HUDEP-2 (cell line): ENCODE measurements at regions not wholly inside any gene's neighbourhood (a gene's known extent, or its start where the extent isn't known, plus 50 kb on each side); places are given as distances from the start of the nearest gene placed in this dataset.

Experiments
- DNase-seq, 76 experiments: peaks; one replicate each; lab custom pipeline; 2025; ENCODE audit not compliant: unreplicated experiment in 76 of 76; lab: John Stamatoyannopoulos, UW

- no peak for DNase-seq
Measured at GRCh38 chr1:193697776-193698175, 511.4 kb upstream of the B3GALT2 start.

DNA sequence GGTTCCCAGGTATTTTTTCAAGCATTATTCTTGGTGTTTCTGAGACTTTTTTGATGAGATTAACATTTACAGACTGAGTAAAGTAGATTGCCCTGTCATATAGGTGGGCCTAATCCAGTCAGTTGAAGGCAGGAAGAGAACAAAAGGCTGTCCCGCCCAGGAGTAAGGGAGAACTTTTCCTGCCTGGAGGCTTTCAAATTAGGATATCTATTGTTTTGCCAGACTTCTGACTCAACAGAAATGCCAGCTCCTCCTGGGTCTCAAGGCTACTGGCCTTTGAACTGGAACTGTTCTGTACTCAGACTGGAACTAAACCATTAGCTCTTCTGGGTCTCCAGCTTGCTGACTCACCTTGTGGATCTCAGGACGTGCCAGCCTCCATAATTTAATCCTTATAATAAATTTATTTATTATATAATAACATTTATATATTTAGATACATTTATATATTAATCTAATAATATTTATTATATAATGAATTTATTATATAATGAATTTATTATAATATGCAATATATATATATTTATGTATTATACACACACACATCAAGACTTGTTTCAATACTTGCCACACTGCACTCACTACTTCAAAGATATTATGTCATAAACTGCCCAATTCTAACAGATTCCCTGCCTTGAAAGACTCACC is 510.8 kb upstream of the B3GALT2 start:
- DNase-seq: no peak

GRCh38 chr1:193694741-193695140 is 508.3 kb upstream of the B3GALT2 start:
- DNase-seq: no peak

- DNase-seq: peak in 35 of 76 experiments; percentile 23 to 89 (median 65)
Measured at GRCh38 chr1:193685986-193686385, 499.6 kb upstream of the B3GALT2 start.

DNA sequence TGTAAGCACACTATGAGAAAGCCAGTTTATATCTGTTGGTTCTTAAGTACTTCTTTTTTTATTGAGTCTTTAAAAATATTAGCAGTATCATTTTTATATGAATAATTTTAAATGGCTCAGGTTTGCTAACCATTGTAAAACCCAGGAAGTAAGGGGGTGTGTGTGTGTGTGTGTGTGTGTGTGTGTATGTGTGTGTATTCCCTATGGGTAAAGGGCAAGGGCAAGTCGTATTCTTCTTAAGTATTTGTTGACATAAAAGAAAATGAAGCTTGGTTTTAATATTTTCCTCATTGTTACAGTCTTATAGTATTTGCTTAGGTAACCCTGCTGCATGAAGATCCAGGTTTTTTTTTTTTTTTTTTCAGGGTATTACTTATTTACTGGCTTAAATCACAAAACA is 495.0 kb upstream of the B3GALT2 start:
- DNase-seq: no peak

DNA sequence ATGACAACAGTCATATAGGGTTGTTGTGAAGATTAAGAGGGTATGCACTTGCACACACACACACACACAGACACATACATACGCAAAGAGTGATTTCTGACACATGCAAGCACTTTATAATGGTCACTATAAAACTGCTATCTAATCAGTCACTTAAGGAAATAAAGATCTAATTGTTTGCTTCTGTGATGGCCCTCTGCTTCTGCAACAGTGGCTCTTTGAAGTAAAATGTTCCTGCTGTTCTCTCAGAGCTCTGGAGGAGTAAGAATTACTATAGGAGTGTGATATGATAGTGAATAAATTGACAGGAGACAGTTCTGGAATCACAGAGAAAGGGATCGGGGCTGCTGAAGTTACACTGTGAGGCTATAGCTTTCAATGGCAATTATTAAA is 494.5 kb upstream of the B3GALT2 start:
- DNase-seq: no peak

- no peak for DNase-seq
Measured at GRCh38 chr1:193680247-193680923, 494.0 kb upstream of the B3GALT2 start.

- peak in 4 of 76 experiments; percentile 5 to 21 (median 7) for DNase-seq
Measured at GRCh38 chr1:193677874-193678273, 491.5 kb upstream of the B3GALT2 start.

DNA sequence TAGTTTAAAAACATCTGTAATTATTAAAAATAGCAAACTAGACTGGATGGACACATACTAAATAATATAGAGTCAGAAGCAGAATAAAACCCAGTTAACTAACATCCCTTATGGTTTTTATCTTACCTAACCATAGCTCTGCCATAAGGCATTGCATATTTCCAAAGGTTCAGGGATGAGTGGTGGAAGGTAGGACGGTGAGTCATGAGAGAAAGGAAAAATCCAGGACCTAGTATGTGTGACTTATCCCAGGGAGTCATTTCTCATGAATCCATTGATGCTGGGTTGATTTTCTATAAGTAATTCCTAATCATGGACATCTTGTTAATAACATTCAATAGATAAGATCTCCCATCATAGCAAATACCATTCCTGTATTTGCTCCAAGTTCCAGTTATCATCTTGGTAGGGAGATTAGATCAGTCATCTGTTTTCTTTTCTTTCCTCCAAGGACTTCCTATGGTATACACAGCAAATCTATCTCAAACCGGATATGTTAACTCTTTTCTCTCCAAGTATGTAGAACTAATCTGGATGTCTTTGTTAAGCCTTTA is 490.7 kb upstream of the B3GALT2 start:
- no peak for DNase-seq

DNA sequence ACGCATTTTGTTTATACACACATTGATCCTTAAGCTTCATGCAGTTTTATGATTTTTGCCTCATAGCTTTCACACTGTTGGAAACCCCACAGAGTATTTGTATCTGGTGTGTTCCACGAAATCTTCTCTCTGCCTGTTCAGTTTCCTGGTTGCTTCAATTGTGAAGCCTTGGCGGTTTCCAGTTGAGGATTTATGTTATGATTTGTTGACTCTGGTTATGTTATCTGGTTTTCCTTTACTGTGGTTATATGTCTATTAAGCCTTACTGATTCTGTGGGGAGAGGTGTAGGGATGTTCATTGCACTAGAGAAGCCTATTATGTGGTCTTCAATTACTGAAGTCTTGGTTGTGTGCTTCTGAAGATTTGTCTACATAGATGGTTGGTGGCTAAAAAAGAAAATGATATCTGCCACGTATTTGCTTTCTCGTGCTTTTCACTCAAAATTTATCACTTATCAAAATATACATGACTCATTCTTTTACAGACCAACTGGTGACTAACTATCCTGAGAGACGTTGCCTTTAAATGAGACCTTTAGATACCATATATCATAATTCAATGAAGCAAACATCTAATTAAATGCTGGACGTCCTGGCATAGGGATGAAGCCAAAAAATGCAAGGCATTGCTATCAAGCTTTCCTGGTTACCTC is 488.0 kb upstream of the B3GALT2 start:
- peak in 6 of 76 experiments; percentile 10 to 37 (median 22) for DNase-seq

GRCh38 chr1:193666485-193667083 is 480.2 kb upstream of the B3GALT2 start:
- no peak for DNase-seq

DNA sequence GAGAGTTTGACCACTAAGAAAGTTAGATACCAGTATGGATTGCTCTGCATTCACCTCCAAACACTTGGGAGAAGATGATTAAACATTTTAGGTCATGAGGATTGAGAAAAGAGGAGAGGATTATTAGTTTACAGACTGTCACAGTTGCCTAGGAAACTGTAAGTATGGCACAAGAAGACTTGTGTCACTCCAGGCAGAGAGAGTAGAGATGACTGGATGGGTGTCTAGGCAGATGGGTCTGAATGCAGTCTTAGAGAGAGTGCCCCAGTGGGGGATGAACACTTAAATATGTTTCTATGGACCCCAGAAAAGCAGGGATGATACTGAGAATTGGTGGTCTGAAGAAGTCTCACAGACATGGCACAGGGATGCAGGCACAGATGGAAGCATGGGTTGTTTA is 477.6 kb upstream of the B3GALT2 start:
- no peak for DNase-seq

GRCh38 chr1:193662030-193662429 is 475.6 kb upstream of the B3GALT2 start:
- no peak for DNase-seq

DNA sequence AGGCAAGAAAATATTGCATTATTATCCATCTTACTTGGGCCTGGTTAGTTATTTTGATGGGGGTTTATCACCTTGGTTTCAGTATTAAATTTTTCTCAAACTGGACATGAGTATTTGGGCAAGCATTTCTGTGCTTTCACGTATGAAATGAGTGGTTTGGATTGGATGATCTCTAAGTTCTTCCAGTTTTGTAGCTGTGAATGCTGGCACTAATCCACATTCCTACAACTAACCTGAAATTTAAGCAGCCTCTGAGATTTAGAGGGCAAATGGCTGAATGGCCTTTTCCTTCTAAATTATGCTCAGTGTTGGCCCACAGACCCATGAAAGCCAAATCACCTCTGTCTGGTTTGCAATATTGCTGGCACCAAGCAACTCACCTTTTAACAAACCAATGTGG is 475.0 kb upstream of the B3GALT2 start:
- DNase-seq: no peak

DNA sequence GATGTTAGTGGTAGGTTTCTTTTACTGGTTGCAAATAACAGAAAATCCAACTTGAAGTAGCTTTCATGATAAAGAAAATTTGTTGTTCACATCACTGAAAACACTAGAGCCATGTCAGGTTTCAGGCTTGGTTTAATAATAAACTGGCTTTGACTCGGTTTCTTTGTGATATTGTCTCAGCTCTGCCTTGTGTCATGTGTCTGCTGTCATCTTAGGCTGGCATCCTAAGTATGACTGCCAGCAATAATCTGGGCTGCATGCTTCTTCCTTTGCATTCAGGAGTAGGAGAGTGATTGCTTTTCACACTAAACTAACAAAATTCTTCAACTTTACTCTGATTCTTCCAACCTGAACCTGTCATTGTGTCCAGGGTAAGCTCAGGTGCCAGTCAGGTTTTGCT is 474.0 kb upstream of the B3GALT2 start:
- DNase-seq: no peak

- DNase-seq: no peak
Measured at GRCh38 chr1:193658691-193659090, 472.3 kb upstream of the B3GALT2 start.

DNA sequence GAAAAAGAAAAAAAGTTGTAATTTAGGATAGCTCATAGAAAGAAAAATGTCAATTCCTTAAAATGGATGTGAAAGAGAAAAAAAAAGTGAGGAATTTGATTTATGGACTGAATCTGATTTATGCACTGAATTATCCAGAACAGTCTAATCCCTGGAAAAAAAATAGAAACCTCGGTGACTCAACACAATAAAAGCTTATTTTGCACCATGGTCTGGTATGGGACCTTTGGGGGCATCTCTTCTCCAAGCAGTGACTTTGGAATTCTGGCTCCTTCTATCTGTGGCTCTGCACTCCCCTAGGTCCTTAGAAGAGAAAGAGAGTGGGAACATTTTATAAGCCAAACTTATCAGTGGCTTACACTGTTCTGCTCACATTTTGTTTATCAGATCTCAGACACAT is 471.7 kb upstream of the B3GALT2 start:
- DNase-seq: peak in 3 of 76 experiments; percentile 6 to 26 (median 18)

GRCh38 chr1:193657552-193657951 is 471.1 kb upstream of the B3GALT2 start:
- DNase-seq: no peak

DNA sequence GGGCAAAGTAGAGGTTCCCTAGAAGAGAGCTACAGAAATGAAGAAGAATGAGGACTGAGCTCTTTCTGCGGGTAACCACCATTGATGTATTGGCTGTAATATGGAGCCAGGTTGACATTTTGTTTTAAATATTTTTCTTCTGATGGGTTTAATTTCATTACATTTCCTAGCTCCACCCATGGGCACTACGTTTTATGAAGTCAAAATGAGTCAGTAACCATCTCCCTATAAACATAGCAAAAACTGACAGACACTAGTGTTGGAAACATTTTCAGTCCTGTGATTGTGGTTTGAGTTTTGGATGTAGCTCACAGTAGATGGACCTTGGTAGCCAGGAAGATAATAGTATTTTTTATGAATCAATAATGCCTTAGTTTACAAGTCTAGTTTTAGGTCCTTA is 470.4 kb upstream of the B3GALT2 start:
- no peak for DNase-seq

DNA sequence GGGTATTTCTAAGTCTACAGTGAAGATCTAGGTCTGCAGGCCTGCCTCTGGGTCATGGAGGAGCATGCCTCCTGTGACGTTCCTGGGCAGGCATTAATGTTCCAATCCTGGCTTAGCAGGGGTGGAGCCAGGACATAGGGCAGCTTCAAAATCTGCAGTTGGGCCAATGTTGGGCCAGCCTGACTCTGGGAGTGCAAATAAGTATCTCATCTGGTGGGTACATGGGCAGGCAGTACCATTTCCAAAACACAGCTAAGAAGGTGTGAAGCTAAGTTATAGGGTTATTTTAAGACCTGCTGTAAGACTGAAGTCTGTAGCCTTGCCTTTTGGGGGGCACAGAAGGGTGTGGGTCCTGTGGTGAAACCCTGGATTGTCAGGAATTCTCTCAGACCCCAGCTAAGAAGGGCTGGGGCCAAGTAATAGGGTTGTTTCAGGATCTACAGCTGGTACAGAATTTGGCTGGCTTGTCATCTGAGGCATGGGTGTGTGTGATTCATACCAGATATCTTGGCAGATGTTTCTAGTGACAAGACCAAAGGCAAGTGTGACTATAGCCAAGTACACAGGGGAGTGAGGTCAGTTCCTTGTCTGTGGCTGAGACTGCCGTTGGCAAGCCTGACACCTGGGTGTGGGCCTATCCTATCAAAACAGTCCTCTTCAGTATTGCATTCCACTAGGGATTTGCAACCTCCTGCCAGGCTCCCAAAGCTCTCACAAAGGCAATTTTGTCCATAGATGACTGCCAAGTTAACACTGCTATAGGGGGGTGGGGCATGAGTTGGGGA is 468.7 kb upstream of the B3GALT2 start:
- DNase-seq: peak in 75 of 76 experiments; percentile 4 to 93 (median 73)
